Skeletal muscle satellite cell (primary cell): ENCODE measurements at regions not wholly inside any gene's neighbourhood (a gene's known extent, or its start where the extent isn't known, plus 50 kb on each side); places are given as distances from the start of the nearest gene placed in this dataset.

Experiments used
- H3K27me3 ChIP-seq: 2 replicates; pipeline ENCODE4 v1.7.0; 2013; ENCODE audit warnings: low read length; ENCODE audit not compliant: control insufficient read depth, insufficient read depth
- H3K36me3 ChIP-seq: 2 replicates; pipeline ENCODE4 v1.7.0; 2013; ENCODE audit warnings: mild to moderate bottlenecking, control low read depth, low read length; ENCODE audit not compliant: insufficient read depth
- H3K4me1 ChIP-seq: 2 replicates; pipeline ENCODE4 v1.7.0; 2013; ENCODE audit warnings: low read length; ENCODE audit not compliant: control insufficient read depth, insufficient read depth
- H3K4me2 ChIP-seq: 2 replicates; pipeline ENCODE4 v1.7.0; 2013; ENCODE audit warnings: mild to moderate bottlenecking, low read length
- H3K4me3 ChIP-seq: 2 replicates; pipeline ENCODE4 v1.7.0; 2013; ENCODE audit warnings: low read length
- H3K9ac ChIP-seq: 2 replicates; pipeline ENCODE4 v1.7.0; 2013; ENCODE audit warnings: mild to moderate bottlenecking, low read depth, low read length, moderate library complexity
- H3K9me3 ChIP-seq: replicated peaks from 2 replicates; pipeline ENCODE4 v1.7.0; 2013; ENCODE audit warnings: mild to moderate bottlenecking, control low read depth, low read length

- no peak overlapping the region for H3K4me3 ChIP-seq
- no peaks in the 10 kb centered on the region for H3K9me3 ChIP-seq
- H3K9ac ChIP-seq = no peak overlapping the region
- H3K4me2 ChIP-seq = no peak overlapping the region
- H3K36me3 ChIP-seq = no peaks in the 10 kb centered on the region
- no peaks in the 10 kb centered on the region for H3K27me3 ChIP-seq
- no peaks in the 10 kb centered on the region for H3K4me1 ChIP-seq
Measured at GRCh38 chr10:33828592-33828991, 494.1 kb upstream of the NRP1 start.

- Histone ChIP-seq H3K4me2 (no peak overlapping the region), H3K9ac (no peak overlapping the region), H3K36me3 (no peaks in the 10 kb centered on the region), H3K27me3 (no peaks in the 10 kb centered on the region), H3K9me3 (no peaks in the 10 kb centered on the region), H3K4me1 (no peaks in the 10 kb centered on the region), H3K4me3 (no peak overlapping the region)
Measured at GRCh38 chr10:33826186-33826585, 491.7 kb upstream of the NRP1 start.

- Histone ChIP-seq H3K4me2 (no peak overlapping the region), H3K4me1 (no peaks in the 10 kb centered on the region), H3K27me3 (no peaks in the 10 kb centered on the region), H3K4me3 (no peak overlapping the region), H3K9ac (no peak overlapping the region), H3K36me3 (no peaks in the 10 kb centered on the region), H3K9me3 (no peaks in the 10 kb centered on the region)
Measured at GRCh38 chr10:33822774-33823173, 488.3 kb upstream of the NRP1 start.

DNA sequence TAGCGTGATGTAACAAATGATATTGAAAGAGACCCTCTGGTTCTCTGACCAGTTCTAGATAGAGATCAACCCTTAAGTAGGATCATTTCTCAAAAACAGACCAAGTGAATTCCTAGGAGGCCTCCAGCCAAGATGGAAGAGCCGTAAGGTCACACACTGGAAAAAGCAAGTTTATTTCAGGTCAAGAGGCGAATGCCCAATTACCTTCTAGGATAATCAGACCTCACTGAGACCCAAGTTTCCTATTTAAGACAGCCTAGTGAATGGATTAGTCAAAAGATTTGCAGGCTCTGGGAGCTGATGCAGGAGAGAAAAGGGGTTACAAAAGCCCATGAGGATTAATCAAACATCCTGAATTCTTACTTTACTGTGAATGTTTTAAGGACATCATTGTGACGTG is 486.1 kb upstream of the NRP1 start:
- no peaks in the 10 kb centered on the region for H3K9me3 ChIP-seq

DNA sequence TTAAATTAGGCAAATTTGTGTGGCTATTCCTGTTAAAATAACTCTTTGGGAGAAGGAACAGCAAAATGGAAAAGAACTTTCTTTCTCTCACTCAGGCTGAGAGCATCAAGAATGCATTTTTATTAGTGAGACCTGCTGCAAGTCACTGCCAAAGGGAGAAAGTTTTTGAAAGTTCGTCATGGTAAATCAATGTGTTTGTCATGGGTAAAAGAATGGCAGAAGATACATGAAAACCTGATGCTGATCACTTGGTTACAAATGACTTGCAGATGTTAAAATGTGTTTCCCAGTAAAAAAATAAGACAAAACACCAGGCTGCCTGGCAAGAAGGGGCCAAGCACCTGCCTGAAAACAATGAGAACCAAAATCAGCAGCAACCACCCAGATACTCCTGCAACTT is 484.7 kb upstream of the NRP1 start:
- no peaks in the 10 kb centered on the region for H3K27me3 ChIP-seq
- no peak overlapping the region for H3K9ac ChIP-seq
- no peak overlapping the region for H3K4me3 ChIP-seq

More for the DNA sequence above, 486.1 kb upstream of the NRP1 start:
- Histone ChIP-seq H3K4me3 (no peak overlapping the region), H3K9ac (no peak overlapping the region), H3K27me3 (no peaks in the 10 kb centered on the region), H3K36me3 (no peaks in the 10 kb centered on the region), H3K4me2 (no peak overlapping the region), H3K4me1 (no peaks in the 10 kb centered on the region)

DNA sequence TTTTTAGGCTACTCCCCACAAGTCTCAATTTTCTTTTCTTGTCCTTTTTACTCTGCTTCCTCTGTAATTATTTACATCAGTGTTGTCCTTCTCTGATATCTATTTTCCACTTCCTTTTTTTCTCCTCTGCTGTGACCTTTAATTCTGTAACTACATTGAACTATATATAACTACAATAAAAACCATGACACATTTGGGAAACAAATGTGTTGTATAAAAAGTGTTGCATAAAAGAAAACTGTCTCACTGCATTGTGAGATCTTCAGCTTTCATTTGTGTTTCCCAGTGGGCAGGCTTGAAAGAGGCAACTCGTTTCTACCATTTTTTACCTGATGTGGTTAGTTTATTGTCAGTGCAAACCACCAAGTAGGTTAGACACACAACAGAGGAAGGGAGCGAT is 483.9 kb upstream of the NRP1 start:
- H3K9me3 ChIP-seq = no peaks in the 10 kb centered on the region
- no peak overlapping the region for H3K4me3 ChIP-seq
- H3K9ac ChIP-seq = no peak overlapping the region
- H3K4me2 ChIP-seq = no peak overlapping the region
- no peaks in the 10 kb centered on the region for H3K27me3 ChIP-seq
- H3K36me3 ChIP-seq = no peaks in the 10 kb centered on the region
- no peaks in the 10 kb centered on the region for H3K4me1 ChIP-seq

More for the DNA sequence above, 484.7 kb upstream of the NRP1 start:
- Histone ChIP-seq H3K4me2 (no peak overlapping the region), H3K9me3 (no peaks in the 10 kb centered on the region), H3K4me1 (no peaks in the 10 kb centered on the region), H3K36me3 (no peaks in the 10 kb centered on the region)

GRCh38 chr10:33817605-33818004 is 483.1 kb upstream of the NRP1 start:
- H3K27me3 ChIP-seq = no peaks in the 10 kb centered on the region

DNA sequence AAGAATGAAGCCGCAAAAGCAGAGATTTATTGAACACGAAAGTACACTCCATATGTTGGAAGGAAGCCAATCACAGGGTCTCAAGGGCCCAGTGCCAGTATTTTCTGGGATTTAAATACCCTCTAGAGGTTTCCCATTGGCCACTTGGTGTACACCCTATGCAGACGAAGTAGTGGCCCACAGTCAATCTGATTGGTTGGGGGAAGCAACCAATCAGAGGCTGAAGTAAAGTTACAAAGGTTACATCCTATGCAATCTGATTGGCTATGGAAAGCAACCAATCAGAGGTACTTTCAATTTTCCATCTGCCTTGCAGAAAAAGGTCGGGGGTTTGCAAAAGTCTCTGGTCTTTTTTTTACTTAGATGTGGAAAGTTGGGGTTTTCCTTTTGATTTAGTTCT is 481.3 kb upstream of the NRP1 start:
- no peak overlapping the region for H3K4me3 ChIP-seq
- no peaks in the 10 kb centered on the region for H3K4me1 ChIP-seq
- no peaks in the 10 kb centered on the region for H3K27me3 ChIP-seq
- no peak overlapping the region for H3K9ac ChIP-seq
- H3K9me3 ChIP-seq = no peaks in the 10 kb centered on the region
- no peak overlapping the region for H3K4me2 ChIP-seq
- no peaks in the 10 kb centered on the region for H3K36me3 ChIP-seq

More at GRCh38 chr10:33817605-33818004, 483.1 kb upstream of the NRP1 start:
- H3K36me3 ChIP-seq = no peaks in the 10 kb centered on the region
- H3K4me3 ChIP-seq = no peak overlapping the region
- H3K4me2 ChIP-seq = no peak overlapping the region
- H3K9ac ChIP-seq = no peak overlapping the region
- no peaks in the 10 kb centered on the region for H3K9me3 ChIP-seq
- no peaks in the 10 kb centered on the region for H3K4me1 ChIP-seq

- H3K36me3 ChIP-seq = no peaks in the 10 kb centered on the region
- no peaks in the 10 kb centered on the region for H3K27me3 ChIP-seq
- no peak overlapping the region for H3K9ac ChIP-seq
- H3K4me1 ChIP-seq = no peaks in the 10 kb centered on the region
- no peaks in the 10 kb centered on the region for H3K9me3 ChIP-seq
- no peak overlapping the region for H3K4me3 ChIP-seq
- H3K4me2 ChIP-seq = no peak overlapping the region
Measured at GRCh38 chr10:33813871-33814270, 479.4 kb upstream of the NRP1 start.

- Histone ChIP-seq H3K9ac (no peak overlapping the region), H3K4me3 (no peak overlapping the region), H3K9me3 (no peaks in the 10 kb centered on the region), H3K27me3 (no peaks in the 10 kb centered on the region), H3K4me2 (no peak overlapping the region), H3K36me3 (no peaks in the 10 kb centered on the region), H3K4me1 (no peaks in the 10 kb centered on the region)
Measured at GRCh38 chr10:33813415-33813814, 478.9 kb upstream of the NRP1 start.

- Histone ChIP-seq H3K27me3 (no peaks in the 10 kb centered on the region), H3K9ac (no peak overlapping the region), H3K4me1 (no peaks in the 10 kb centered on the region), H3K9me3 (no peaks in the 10 kb centered on the region), H3K4me2 (no peak overlapping the region), H3K36me3 (no peaks in the 10 kb centered on the region), H3K4me3 (no peak overlapping the region)
Measured at GRCh38 chr10:33812586-33812985, 478.1 kb upstream of the NRP1 start.

DNA sequence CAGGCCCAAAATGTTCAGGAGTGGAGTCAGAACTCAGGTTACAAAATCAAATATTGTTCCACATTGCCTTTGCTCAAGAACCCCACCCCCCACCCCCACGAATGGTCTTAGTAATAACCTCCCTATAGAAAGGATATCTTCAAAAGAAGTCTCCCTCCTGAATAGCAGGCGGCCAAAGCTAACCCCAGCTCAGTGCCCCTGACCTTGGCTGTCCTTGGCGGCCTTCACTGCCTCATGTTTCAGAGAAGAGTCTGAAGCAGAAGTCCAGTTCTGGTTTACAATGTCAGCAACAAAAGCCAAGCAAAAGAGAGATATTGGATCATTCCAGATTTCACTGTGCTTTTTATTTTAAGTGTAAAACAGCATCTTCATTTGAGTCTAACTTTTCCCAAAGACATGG is 476.5 kb upstream of the NRP1 start:
- Histone ChIP-seq H3K9me3 (no peaks in the 10 kb centered on the region), H3K4me1 (no peaks in the 10 kb centered on the region), H3K4me3 (no peak overlapping the region), H3K27me3 (no peaks in the 10 kb centered on the region), H3K36me3 (no peaks in the 10 kb centered on the region), H3K9ac (no peak overlapping the region), H3K4me2 (no peak overlapping the region)
